Karpas-422 (cell line): ENCODE measurements at regions not wholly inside any gene's neighbourhood (a gene's known extent, or its start where the extent isn't known, plus 50 kb on each side); places are given as distances from the start of the nearest gene placed in this dataset.

ENCODE experiments used
- DNase-seq: peaks from one replicate; pipeline ENCODE4 v3.0.0-alpha.2; 2015
- H2AFZ ChIP-seq: fragments of 200-600 bp; sonication (generic); 2 replicates; pipeline ENCODE4 v1.6.1; 2014; ENCODE audit warnings: antibody characterized with exemption, low read length, mixed read lengths
- H3K27ac ChIP-seq: fragments of 200-600 bp; sonication (generic); 2 replicates; pipeline ENCODE4 v1.5.1; 2014; ENCODE audit warnings: mild to moderate bottlenecking, low read length, moderate library complexity
- H3K27me3 ChIP-seq: fragments of 200-600 bp; sonication (generic); 2 replicates; pipeline ENCODE4 v1.6.1; 2014; ENCODE audit warnings: low read length, mixed read lengths
- H3K36me3 ChIP-seq: fragments of 200-600 bp; sonication (generic); 2 replicates; pipeline ENCODE4 v1.6.1; 2014; ENCODE audit warnings: low read length, mixed read lengths; ENCODE audit not compliant: insufficient read depth
- H3K4me1 ChIP-seq: fragments of 200-600 bp; sonication (generic); 2 replicates; pipeline ENCODE4 v1.6.1; 2014; ENCODE audit warnings: mild to moderate bottlenecking, low read length, mixed read lengths
- H3K4me2 ChIP-seq: fragments of 200-600 bp; sonication (generic); 2 replicates; pipeline ENCODE4 v1.6.1; 2014; ENCODE audit warnings: low read length, low read depth, mild to moderate bottlenecking; ENCODE audit not compliant: poor library complexity, severe bottlenecking
- H3K4me3 ChIP-seq: fragments of 200-600 bp; sonication (generic); 2 replicates; pipeline ENCODE4 v1.5.1; 2014; ENCODE audit warnings: mild to moderate bottlenecking, antibody characterized with exemption, low read length, mixed read lengths
- H3K79me2 ChIP-seq: fragments of 200-600 bp; sonication (generic); 2 replicates; pipeline ENCODE4 v1.6.1; 2014; ENCODE audit warnings: mild to moderate bottlenecking, low read length, mixed read lengths
- H3K9ac ChIP-seq: fragments of 200-600 bp; sonication (generic); 2 replicates; pipeline ENCODE4 v1.6.0; 2014; ENCODE audit warnings: low read length
- H3K9me2 ChIP-seq: fragments of 200-600 bp; sonication (generic), shearing (Covaris generic); replicated peaks from 2 replicates; pipeline ENCODE4 v1.6.0; 2014; ENCODE audit warnings: mild to moderate bottlenecking, low read length, moderate library complexity; ENCODE audit not compliant: insufficient read depth
- H3K9me3 ChIP-seq: fragments of 300-700, 200-600 bp; sonication (generic); 2 replicates; pipeline ENCODE4 v1.6.1; 2014; ENCODE audit warnings: low read length, mixed read lengths
- H4K20me1 ChIP-seq: fragments of 200-600 bp; sonication (generic); 2 replicates; pipeline ENCODE4 v1.6.1; 2014; ENCODE audit warnings: mild to moderate bottlenecking, antibody characterized with exemption, low read length, low read depth; ENCODE audit not compliant: insufficient read depth

DNA sequence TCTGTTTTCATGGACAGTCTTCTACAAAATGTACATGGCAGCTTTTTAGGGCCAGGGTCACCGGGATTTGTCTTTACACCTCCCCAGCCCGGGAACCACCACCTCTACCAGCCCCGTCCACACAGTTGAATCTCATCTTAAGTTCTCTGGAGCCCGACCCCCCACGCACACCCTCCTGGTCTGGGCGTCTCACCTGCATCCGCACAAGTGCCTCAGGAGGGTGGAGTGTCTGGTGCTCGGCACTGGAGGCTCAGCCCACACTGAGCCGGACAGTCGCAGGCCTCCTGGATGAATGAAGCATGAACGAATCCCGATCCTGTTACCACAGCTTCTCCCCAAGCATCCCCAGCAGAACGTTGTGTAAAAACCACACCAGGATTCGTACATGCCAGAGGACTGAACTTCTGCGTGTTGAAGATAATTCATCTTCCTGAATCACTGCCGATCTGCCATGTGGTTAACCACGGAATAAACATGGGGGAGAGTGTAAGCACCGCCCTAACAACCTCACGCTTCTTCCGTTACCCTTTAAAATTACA, 162.0 kb downstream of the RTP5 start:
- H3K9me2 ChIP-seq: no peaks in the 10 kb centered on the region
- H4K20me1 ChIP-seq: no peaks in the 10 kb centered on the region
- no peak overlapping the region for H2AFZ ChIP-seq
- no peaks in the 10 kb centered on the region for H3K27me3 ChIP-seq
- no peak overlapping the region for H3K27ac ChIP-seq
- H3K9me3 ChIP-seq: no peaks in the 10 kb centered on the region
- no peaks in the 10 kb centered on the region for H3K4me1 ChIP-seq
- no peak overlapping the region for H3K9ac ChIP-seq
- H3K4me3 ChIP-seq: no peak overlapping the region
- H3K79me2 ChIP-seq: no peaks in the 10 kb centered on the region
- H3K36me3 ChIP-seq: no peaks in the 10 kb centered on the region
- no peak for DNase-seq
- H3K4me2 ChIP-seq: no peak overlapping the region

DNA sequence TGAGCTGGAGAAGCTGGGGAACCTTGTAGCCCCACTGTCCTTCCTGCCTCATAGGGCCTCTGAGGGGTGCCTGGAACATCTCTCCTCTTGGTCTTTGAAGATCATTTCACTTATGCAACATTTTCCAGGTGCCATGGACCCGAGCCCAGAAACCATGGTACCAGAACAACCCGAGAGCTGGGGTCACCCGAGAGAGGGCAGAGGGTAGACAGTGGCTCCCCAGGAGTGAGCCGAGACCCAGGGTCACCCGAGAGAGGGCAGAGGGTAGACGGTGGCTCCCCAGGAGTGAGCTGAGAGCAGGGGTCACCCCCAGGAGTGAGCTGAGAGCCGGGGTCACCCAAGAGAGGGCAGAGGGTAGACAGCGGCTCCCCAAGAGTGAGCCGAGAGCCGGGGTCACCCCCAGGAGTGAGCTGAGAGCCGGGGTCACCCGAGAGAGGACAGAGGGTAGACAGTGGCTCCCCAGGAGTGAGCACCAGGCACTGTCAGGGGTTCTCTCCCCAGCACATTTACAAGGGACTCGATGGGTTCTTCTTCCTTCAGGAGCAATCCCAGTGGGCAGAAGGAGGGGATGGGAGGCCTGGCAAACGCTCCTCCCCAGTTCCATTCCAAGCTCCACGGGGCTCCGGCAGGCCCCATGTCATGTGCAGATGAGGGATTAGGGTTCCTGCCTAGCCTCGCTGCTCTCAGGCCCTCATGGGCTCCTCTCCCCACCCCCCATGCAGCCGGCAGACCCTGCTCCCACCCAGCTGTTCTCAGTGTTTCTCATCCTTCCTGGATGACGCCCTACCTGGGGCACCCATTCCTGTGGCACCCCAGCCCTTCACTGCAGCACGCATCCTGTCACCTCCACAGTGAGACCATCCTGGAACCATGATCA, 163.5 kb downstream of the RTP5 start:
- Histone ChIP-seq H3K36me3 (no peaks in the 10 kb centered on the region), H3K4me3 (no peak overlapping the region), H3K27me3 (no peaks in the 10 kb centered on the region), H4K20me1 (no peaks in the 10 kb centered on the region), H3K79me2 (no peaks in the 10 kb centered on the region), H3K27ac (no peak overlapping the region), H3K4me2 (no peak overlapping the region), H3K4me1 (no peaks in the 10 kb centered on the region), H3K9me3 (no peaks in the 10 kb centered on the region), H3K9ac (no peak overlapping the region), H3K9me2 (no peaks in the 10 kb centered on the region), H2AFZ (no peak overlapping the region)
- no peak for DNase-seq

DNA sequence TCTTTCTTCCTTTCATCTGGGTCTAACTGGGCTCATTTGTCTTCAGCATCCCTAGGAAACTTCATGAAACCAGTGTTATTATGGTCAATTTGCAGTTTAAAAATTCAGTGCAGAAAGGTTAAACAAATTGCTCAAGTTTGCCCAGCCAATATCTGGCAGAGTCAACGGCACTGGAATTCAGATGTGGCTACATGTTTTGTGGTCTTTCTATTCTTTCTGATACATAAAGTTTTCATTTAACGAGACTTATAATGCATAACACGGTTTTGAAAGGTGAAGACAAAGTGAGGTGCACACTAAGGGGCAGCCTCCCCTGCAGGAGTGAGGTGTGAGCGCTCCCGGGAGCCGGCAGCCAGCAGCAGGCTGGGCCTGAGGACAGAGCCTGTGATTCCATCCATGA, 164.6 kb downstream of the RTP5 start:
- Histone ChIP-seq H3K36me3 (no peaks in the 10 kb centered on the region), H3K27me3 (no peaks in the 10 kb centered on the region), H3K4me3 (no peak overlapping the region)

DNA sequence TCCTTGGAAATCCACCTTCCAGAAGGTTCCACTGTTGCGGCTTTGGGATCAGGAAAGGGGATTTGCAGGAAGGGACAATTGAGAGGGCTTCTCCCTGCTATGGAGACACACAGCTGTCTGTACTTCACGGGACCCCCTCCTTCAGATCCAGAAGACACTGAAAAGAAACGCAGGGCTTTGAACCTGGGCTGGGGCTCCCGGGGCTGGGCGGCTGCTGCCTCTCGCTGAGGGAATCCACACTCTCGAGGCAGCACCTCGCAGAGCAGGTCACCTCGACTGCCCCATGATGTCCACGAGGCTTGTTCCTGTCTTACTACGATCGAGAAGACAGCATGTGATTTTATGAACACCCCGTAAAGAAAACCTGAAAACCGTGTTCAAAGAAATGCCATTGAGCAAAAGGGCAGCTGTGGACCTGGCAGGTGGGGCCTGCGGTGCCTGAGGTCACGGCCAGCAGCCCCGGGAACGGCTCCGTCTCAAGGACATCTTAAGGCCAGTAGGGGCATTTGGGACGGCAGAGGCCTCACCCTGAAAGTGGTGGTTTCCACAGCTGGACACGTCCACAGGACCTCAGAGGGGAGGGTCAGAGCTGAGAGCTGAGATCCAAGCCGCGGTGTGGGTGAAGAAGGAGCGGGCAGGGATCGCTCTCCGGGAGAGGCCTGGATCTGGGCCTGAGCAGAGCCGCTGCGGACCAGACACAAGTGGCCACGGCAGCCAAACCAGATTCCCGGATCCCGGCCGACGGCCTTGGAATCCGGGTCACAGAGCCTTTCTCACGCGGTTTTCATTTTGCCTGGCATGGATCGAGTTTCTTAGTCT, 165.7 kb downstream of the RTP5 start:
- Histone ChIP-seq H3K9ac (no peak overlapping the region), H3K4me1 (no peaks in the 10 kb centered on the region), H3K27me3 (no peaks in the 10 kb centered on the region), H3K36me3 (no peaks in the 10 kb centered on the region), H3K9me2 (no peaks in the 10 kb centered on the region), H2AFZ (no peak overlapping the region), H3K27ac (no peak overlapping the region), H3K79me2 (no peaks in the 10 kb centered on the region), H3K4me2 (no peak overlapping the region), H3K9me3 (no peaks in the 10 kb centered on the region), H3K4me3 (no peak overlapping the region), H4K20me1 (no peaks in the 10 kb centered on the region)
- DNase-seq: no peak

More for the DNA sequence above, 164.6 kb downstream of the RTP5 start:
- H3K27ac ChIP-seq: no peak overlapping the region
- H4K20me1 ChIP-seq: no peaks in the 10 kb centered on the region
- no peaks in the 10 kb centered on the region for H3K9me2 ChIP-seq
- no peak for DNase-seq
- H3K9ac ChIP-seq: no peak overlapping the region
- no peaks in the 10 kb centered on the region for H3K79me2 ChIP-seq
- H3K4me2 ChIP-seq: no peak overlapping the region
- H3K4me1 ChIP-seq: no peaks in the 10 kb centered on the region
- H3K9me3 ChIP-seq: no peaks in the 10 kb centered on the region
- H2AFZ ChIP-seq: no peak overlapping the region

DNA sequence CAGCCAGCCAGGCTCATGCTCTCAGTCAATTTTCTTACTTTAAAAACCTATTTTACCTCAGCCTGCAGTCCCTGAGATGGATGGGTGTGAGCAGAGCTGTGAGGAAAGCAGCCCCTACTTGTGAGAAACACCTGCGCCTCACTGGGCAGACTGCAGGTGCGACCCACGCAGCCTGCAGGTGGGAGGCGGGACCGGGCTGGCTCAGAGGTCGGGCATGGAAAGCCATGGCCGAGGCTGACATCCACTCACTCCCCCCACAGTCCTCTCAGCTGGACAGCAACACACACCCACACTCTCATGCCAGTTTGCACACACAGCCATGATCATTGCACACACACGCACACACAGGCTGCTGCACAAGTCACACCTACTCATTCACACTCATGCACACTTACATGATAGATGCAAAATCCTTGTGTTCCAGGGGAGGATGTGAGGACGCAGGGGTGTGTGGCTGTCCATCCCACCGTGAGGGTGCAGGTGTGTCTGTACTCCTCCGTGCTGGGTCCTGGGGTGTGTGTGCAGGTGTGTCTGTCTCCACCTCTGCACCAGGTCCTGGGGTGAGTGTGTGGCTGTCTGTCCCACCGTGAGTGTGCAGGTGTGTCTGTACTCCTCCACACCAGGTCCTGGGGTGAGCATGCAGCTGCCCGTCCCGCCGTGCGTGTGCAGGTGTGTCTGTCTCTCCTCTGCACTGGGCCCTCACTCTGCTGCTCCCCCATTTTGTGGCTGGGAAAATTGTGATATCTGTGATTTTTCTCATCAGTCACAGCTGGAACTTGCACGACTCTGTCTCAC, 166.5 kb downstream of the RTP5 start:
- Histone ChIP-seq H3K4me3 (no peak overlapping the region), H3K4me1 (no peaks in the 10 kb centered on the region), H2AFZ (no peak overlapping the region), H3K4me2 (no peak overlapping the region), H3K27ac (no peak overlapping the region), H3K36me3 (no peaks in the 10 kb centered on the region), H3K79me2 (no peaks in the 10 kb centered on the region), H3K9ac (no peak overlapping the region), H3K9me3 (no peaks in the 10 kb centered on the region), H3K27me3 (no peaks in the 10 kb centered on the region), H3K9me2 (no peaks in the 10 kb centered on the region), H4K20me1 (no peaks in the 10 kb centered on the region)
- no peak for DNase-seq

DNA sequence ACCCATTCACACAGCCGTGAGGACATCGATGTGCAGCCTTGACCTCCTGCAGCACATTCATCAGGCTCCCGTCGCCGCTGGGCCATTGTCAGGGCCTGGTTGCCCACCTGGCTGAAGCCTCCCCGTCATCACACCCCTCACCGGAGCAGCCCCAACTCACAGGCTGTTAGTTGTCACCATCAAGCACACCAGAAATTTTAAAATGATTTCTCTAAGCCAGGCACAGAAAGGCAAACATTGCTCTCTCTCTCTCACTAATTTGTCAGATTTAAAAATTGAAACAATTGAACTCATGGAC, 167.1 kb downstream of the RTP5 start:
- no peak overlapping the region for H2AFZ ChIP-seq

DNA sequence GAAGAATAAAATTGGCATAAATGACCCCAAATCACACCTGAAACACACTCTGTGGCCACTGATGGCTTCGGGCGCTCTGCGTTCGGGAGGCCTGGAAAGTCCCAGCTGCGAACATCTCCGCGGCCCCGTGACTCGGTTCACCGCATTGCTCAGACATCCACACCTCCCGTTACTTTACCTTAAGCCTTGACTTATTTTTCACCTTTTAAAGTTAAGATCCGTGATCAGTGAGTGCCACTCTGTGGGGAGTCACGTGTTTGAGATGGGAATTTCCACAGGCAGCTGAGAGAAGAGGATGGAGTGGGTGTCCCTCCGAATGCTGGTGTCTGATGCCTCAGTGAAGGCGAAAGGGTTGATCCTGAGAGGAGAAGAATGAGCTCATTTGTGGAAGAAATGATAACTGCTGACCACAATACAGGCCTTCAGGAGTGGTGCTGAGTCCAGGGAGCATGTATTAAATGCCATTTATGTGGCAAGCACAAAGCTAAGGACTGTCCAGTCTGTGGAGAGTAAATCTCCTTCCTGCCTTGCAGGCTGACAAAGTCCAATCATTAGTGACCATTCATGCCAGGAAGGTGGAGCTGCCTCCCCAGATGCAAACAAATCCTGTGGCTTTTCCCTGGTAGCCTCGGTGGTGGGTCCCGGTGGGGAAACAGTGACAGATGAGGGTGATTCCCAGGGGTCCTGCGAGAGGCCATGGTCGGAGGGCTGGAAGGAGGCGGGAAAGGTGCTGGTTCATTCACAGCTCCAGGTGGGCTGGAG, 168.8 kb downstream of the RTP5 start:
- Histone ChIP-seq H3K9me3 (no peaks in the 10 kb centered on the region), H3K4me3 (no peak overlapping the region), H2AFZ (no peak overlapping the region), H3K4me2 (no peak overlapping the region), H3K36me3 (no peaks in the 10 kb centered on the region), H4K20me1 (no peaks in the 10 kb centered on the region), H3K27me3 (no peaks in the 10 kb centered on the region), H3K9me2 (no peaks in the 10 kb centered on the region), H3K79me2 (no peaks in the 10 kb centered on the region), H3K9ac (no peak overlapping the region), H3K4me1 (no peaks in the 10 kb centered on the region), H3K27ac (no peak overlapping the region)
- DNase-seq: no peak

More for the DNA sequence above, 167.1 kb downstream of the RTP5 start:
- H3K9ac ChIP-seq: no peak overlapping the region
- H3K4me3 ChIP-seq: no peak overlapping the region
- H4K20me1 ChIP-seq: no peaks in the 10 kb centered on the region
- H3K4me1 ChIP-seq: no peaks in the 10 kb centered on the region
- H3K27ac ChIP-seq: no peak overlapping the region
- H3K9me2 ChIP-seq: no peaks in the 10 kb centered on the region
- no peak overlapping the region for H3K4me2 ChIP-seq
- DNase-seq: no peak
- H3K79me2 ChIP-seq: no peaks in the 10 kb centered on the region
- H3K9me3 ChIP-seq: no peaks in the 10 kb centered on the region
- H3K27me3 ChIP-seq: no peaks in the 10 kb centered on the region
- no peaks in the 10 kb centered on the region for H3K36me3 ChIP-seq
